Fibroblast of peridontal ligament (primary cell): ENCODE measurements at regions not wholly inside any gene's neighbourhood (a gene's known extent, or its start where the extent isn't known, plus 50 kb on each side); places are given as distances from the start of the nearest gene placed in this dataset.

ENCODE experiments used
- DNase-seq: peaks from one replicate; pipeline ENCODE4 v3.0.0-alpha.2; 2010; ENCODE audit errors: extremely low read depth

GRCh38 chr12:132439333-132439904 lies 50.5 kb upstream of the FBRSL1 start:
- DNase-seq = no peak

GRCh38 chr12:132438726-132439125 lies 51.2 kb upstream of the FBRSL1 start:
- DNase-seq = no peak

- DNase-seq = no peak
These were observed 51.8 kb upstream of the FBRSL1 start for GRCh38 chr12:132437943-132438700.

- no peak for DNase-seq
These were observed 52.6 kb upstream of the FBRSL1 start for GRCh38 chr12:132437252-132437932.

- DNase-seq = no peak
These were observed 53.1 kb upstream of the FBRSL1 start for GRCh38 chr12:132436791-132437251.

- no peak for DNase-seq
These were observed 54.3 kb upstream of the FBRSL1 start for GRCh38 chr12:132435486-132436187.

- no peak for DNase-seq
These were observed 56.1 kb upstream of the FBRSL1 start for GRCh38 chr12:132433641-132434395.

GRCh38 chr12:132432721-132433577 lies 57.0 kb upstream of the FBRSL1 start:
- peak; percentile 27 for DNase-seq

- no peak for DNase-seq
These were observed 57.7 kb upstream of the FBRSL1 start for GRCh38 chr12:132432126-132432705.

- no peak for DNase-seq
These were observed 58.8 kb upstream of the FBRSL1 start for GRCh38 chr12:132430838-132431774.

- no peak for DNase-seq
These were observed 59.9 kb upstream of the FBRSL1 start for GRCh38 chr12:132429946-132430643.

GRCh38 chr12:132429602-132429945 lies 60.4 kb upstream of the FBRSL1 start:
- no peak for DNase-seq

GRCh38 chr12:132428936-132429601 lies 60.9 kb upstream of the FBRSL1 start:
- no peak for DNase-seq

- DNase-seq = no peak
These were observed 61.7 kb upstream of the FBRSL1 start for GRCh38 chr12:132427999-132428935.

- DNase-seq = no peak
These were observed 62.7 kb upstream of the FBRSL1 start for GRCh38 chr12:132427174-132427768.
